Myocyte (in vitro differentiated cells): ENCODE measurements at regions not wholly inside any gene's neighbourhood (a gene's known extent, or its start where the extent isn't known, plus 50 kb on each side); places are given as distances from the start of the nearest gene placed in this dataset.
"Not testable (repeated sequence)": the region's sequence is repeated elsewhere in the genome, so short reads cannot be mapped to it uniquely, and the experiment has no call there.

ENCODE experiments used
- DNase-seq: peaks from one replicate; pipeline ENCODE4 v3.0.0-alpha.2; 2012; ENCODE audit warnings: low read depth

DNA sequence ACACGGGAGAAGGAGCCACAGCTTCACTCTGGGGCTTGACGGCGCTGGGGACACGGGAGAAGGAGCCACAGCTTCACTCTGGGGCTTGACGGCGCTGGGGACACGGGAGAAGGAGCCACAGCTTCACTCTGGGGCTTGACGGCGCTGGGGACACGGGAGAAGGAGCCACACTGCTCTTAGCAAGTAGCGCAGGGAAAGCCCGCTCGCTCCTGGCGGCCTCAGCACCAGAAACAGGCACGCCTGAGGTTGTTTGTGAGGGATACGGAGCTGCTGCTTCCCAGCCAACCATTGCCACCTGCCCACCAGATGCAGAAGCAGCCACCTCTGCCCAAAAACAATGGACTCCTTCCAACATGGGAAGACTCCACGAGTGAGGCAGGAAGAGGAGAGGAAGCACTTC is 244.0 kb upstream of the MGAT5 start:
- DNase-seq = not testable (repeated sequence)

DNA sequence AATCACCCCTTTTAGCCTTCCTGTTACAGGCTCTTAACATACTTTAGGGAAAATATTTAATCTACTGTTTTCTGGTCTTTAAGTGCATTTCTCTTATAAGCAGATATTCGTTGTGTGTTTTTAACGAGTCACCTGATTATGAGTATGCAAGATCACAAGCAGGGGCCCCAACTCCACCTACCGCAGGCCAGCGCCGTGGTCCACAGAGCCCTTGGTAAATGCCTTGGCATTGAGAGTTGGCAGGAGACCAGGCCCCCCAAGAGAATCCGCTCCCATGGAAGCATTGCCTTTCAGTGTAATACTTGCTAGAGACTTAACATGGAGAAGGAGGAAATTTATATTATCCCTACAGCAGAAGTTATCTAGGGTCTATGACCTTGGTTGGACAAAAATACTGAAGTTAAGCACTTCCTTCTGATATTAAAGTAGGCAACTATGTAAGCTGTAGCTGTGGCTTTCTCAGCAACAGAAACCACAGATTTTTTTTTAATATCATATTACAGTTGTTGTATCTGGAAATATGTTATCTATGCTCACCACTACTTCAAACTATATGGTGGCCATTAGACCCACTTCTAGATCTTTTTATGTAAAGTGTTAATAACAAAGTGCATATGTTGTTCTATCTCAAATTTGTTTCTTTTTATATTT is 241.8 kb upstream of the MGAT5 start:
- peak; percentile 5 for DNase-seq

DNA sequence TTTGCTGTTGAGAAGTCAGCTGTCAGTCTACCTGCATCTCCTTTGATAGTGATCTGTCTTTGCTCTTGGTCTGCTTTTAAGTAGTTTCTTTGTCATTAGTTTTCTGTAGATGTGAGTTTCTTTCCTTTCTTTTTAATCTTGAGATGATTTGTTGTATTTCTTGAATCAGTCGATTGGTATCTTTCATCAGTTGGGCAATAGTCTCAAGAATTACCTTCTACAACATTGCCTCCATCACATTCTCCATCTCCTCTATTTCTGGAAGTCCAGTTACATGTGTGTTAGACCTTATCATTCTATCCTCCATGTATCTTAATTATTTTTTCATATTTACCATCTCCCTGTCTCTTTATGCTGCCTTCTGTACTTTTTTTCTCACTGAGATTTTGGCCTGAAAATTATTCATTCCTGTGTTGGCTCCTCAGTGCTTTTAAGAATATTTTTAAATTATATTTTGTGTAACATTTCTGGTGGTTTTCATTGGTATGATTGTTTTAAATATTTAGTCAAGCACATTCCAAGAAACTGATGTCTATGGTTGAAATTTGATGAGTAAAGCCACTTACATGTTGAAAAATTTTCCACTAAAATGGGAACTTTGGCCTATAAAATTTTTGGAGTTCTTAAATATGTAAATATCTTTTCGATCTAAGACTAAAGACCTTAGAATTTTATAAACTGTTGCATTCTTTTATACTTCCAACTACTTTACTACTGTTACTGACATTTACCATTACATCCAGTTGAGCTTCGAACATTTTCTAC is 239.5 kb upstream of the MGAT5 start:
- no peak for DNase-seq

DNA sequence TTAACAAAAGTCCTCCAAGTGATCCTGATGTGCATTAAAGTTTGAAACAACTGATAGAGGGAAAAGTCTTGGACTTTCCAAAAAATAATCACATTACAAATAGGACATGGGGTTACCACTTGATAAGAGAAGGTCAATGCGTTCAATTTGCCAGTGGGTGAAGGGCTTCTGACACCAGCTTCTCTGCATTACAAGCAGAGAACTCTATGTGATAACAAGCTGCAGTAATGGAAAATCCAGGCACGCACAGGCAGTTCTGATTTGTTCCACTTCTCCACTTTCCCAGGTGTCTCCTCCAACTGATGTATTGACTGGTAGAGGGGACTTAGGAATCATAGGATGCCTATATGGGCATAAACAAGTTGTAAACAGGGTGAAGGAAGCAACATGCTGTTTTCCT is 234.0 kb upstream of the MGAT5 start:
- DNase-seq = no peak

DNA sequence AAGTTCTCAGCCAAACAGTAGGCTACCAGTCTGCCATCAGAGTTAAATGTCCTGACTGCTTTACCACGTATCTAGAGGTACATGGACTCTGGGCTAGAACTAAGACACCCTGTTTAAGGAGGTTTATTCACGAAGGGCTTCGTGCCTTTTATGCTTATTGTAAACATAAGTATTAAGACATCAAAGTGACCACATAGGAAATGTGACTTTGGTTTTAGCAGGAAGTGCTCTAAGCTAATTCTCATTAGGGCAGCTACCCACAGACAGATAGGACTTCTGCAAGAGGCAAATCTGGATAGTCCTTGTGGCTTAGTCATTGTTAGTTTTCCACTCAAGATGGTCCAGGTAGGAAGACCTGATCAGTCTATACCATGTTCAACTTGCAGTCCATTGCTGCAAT is 233.3 kb upstream of the MGAT5 start:
- DNase-seq = no peak

DNA sequence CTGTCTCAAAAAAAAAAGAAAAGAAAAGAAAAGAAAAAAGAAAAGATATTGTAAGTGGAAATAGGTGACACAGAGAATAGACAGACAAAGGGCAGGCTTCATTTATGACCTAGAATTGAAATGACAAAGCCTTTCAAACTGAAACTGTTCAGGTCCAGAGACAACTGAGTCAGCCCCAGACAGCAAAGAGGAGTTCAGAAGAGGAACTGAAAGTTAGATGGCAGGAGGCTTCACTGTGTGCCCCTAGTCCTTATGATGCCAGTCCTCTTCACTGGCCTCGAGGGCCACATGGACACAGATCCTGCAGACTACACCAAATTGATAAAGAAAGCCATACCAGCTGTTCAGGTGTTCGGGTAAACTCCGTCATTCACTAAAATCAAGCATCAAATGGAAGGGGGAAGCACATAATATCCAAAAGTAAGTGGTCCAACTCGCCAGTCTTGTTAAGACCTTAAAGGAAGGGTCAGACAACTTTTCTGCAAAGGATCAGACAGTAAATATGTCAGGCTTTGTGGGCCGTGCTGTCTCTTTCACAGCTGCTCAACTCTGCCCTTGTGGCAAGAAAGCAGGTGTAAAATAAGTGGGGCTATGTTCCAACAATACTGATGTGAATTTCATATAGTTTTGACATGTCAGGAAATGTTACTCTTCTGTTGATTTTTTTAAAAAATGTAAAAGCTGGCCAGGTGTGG is 231.9 kb upstream of the MGAT5 start:
- peak; percentile 3 for DNase-seq

DNA sequence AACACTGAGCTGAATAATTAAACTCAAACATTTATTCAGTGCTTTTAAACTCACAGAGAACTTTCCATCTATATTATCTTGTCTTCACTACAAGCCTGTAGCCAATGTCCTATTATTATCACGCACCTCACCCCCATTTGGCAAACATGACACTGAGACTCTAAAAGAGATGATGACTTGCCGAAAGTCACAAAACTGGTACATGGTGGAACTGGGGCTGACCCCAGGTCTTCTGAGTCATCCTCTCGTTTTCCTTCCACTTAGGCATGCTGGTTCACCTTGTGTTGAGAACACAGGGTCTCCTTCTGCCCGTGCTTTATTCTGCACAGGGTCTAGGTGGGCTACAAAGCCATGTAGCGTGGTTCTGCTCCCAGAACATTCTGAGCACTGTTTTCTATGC is 230.0 kb upstream of the MGAT5 start:
- DNase-seq = no peak

DNA sequence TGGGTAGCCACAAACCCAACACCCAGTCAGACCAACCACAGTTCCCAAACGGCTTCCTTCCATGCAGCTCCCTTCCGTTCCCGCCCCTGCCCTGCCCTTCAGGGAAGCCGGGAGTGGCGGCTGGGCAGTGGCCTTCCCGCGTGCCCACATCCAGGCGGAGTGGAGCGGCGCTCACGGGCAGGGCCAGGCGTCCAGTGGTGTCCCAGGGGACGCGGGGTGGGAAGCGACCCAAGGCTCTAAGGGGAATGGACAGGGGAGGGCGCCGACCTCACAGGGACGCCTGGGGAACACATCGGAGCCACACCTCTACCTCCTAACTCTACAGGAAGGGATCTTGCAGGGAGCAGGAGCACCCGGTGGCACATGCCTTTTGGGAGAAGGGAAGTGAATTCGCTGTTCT is 225.9 kb upstream of the MGAT5 start:
- DNase-seq = no peak

DNA sequence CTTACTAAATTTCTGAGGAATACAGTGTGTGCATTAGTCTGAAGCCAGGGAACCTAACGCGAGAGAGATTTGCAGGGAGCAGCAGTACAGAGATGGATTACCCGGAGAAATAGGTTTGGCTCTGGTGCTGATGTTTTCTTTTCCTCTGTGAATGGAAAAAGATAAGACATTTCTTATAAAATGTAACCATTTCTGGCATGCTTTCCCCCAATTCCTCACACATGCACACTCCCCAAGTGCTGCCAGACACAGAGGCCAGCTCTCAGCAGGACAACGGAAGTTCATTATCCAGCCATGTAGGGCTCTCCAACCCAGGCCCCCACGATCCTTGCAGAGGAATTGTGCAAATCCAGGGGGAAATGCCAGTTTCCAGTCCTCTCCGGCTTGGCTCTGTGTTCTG is 224.5 kb upstream of the MGAT5 start:
- no peak for DNase-seq

DNA sequence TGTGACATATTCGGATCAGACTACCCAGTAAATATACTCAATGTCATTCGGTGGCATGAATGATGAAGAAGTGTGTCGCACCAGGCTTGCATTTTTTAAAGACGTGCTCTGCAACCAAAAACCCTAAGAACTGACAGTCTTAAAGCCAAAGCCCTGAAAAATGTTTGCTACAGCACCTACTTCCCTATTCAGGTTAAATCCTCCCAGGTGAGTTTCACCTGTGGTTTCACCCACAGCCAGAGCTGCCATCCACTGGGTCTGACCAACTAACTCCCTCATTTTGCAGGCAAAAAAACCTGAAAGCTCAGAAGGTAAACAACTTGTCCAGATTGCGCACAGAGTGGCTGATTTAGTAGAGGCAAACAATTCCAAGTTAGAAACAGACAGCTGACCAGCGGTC is 222.3 kb upstream of the MGAT5 start:
- no peak for DNase-seq

DNA sequence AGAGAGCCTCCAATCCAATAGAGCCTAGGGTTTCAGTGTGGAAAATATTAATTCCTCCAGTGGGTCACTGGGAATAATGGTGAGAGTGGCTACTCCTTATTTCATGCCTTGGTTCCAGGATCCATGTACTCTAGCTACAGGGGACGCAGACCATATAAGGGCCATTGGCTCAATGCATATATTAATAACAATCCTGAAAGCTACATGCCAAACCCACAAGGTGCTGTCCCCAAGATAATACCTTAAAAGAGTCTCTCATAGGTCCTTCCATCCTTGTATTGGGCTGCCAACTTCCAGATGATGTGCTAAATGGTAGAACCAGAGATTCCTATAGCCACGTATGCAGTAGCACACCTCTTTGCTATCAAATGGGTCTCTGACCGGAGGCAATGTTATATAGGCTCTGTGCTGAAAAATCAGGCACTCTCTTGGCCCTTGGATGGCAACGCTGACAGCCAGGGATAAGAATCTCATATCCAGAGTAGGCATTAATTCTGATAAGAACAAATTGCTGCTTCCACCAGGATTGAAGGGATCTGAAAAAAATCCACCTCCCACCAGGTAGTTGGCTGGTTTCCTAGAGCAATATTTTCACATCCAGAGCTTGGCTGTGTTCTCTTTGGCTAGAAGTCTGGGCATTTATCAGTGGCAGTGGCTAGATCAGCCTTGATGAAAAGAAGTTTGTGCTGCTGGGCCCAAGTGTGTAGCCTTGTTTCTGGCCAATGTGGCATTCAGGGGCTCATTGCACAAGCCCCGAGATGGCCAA is 218.1 kb upstream of the MGAT5 start:
- DNase-seq = no peak

DNA sequence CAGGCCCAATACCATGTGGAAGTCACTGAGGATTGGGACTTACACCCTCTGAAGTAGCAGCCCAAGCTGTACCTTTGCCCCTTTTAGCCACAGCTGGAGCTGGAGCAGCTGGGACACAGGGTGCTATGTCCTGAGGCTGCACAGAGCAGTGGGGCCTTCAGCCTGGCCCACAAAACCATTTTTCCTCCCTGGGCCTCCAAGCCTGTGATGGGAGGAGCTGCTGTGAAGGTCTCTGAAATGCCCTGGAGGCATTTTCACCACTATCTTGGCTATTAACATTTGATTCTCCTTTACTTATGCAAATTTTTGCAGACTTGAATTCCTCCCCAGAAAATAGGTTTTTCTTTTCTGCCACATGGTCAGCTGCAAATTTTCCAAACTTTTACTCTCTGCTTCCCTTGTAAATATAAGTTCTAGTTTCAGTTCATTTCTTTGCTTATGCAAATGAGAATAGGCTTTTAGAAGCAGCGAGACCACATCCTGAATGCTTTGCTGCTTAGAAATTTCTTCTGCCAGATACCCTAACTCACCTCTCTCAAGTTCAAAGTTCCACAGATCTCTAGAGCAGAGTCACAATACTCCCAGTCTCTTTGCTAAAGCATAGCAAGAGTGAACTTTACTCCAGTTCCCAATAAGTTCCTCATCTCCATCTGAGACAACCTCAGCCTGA is 213.8 kb upstream of the MGAT5 start:
- no peak for DNase-seq

DNA sequence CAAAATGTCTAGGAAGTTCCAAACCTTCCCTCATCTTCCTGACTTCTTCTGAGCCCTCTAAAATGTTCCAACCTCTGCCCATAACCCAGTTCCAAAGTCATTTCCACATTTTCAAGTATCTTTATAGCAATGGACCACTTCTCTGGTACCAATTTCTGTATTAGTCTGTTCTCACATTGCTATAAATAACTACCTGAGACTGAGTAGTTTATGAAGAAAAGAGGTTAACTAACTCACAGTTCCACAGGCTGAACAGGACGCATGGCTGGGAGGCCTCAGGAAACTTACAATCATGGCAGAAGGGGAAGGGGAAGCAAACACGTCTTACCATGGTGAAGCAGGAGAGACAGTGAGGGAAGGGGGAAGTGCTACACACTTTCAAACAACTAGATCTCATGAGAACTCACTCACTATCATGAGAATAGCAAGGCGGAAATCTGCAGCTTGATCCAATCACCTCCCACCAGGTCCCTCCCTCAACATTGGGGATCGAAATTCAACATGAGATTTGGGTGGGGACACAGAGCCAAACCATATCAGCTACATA is 213.2 kb upstream of the MGAT5 start:
- DNase-seq = not testable (repeated sequence)

DNA sequence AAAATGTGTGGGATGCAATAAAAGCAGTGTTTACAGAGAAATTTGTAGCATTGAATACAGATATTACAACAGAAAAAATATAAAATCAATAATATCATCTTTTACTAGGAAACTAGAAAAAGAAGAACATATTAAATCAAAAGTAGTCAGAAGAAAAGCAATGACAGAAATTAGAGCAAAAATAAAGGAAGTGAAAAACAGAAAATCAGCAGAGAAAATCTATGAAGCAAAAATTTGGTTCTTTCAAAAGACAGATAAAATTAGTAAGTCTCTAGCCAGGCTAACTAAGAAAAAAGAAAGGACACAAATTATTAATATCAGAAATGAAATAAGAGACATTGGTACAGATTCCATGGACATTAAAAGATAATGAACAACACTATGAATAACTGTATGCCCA is 212.0 kb upstream of the MGAT5 start:
- no peak for DNase-seq

DNA sequence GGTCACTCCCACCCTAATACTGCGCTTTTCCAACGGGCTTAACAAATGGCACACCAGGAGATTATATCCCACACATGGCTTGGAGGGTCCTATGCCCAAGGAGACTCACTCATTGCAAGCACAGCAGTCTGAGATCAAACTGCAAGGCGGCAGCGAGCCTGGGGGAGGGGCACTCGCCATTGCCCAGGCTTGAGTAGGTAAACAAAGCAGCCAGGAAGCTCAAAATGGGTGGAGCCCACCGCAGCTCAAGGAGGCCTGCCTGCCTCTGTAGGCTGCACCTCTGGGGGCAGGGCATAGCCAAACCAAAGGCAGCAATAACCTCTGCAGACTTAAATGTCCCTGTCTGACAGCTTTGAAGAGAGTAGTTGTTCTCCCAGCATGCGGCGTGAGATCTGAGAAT is 210.8 kb upstream of the MGAT5 start:
- DNase-seq = not testable (repeated sequence)

DNA sequence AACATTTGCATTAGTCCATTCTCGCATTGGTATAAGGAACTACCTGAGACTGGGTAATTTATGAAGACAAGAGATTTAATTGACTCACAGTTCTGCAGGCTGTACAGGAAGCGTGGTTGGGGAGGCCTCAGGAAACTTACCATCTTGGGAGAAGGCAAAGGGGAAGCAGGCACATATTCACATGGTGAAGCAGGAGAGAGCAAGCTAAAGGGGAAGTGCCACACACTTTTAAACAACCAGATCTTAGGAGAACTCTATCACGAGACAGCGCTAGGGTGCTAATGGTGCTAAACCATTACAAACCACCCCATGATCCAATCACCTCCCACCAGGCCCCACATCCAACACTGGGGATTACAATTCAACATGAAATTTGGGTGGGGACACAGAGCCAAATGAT is 201.7 kb upstream of the MGAT5 start:
- no peak for DNase-seq

DNA sequence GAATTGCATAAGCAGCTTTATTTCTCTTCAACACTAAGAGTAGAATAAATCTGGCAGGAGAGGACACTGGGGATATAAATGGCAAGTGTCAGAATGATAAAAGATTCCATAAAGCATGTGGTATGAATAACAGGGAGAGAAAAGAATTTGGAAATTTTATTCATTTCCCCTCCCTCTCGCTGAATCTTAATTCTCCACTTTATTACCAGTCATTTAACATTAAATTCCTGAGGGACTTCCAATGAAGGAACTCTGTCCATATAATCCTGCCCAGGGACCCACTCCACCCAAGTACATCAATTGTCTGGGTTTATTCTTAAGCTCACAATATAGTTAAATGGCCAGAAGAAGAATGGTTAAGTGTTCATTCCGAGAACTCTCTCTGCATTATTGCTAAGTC is 197.7 kb upstream of the MGAT5 start:
- DNase-seq = no peak

DNA sequence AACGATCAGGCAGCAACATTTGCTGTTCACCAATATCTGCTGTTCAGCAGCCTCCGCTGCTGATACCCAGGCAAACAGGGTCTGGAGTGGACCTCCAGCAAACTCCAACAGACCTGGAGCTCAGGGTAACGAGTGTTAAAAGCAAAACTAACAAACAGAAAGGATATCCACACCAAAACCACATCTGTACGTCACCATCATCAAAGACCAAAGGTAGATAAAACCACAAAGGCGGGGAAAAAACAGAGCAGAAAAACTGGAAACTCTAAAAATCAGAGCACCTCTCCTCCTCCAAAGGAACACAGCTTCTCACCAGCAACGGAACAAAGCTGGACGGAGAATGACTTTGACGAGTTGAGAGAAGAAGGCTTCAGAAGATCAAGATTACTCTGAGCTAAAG is 192.8 kb upstream of the MGAT5 start:
- DNase-seq = not testable (repeated sequence)

DNA sequence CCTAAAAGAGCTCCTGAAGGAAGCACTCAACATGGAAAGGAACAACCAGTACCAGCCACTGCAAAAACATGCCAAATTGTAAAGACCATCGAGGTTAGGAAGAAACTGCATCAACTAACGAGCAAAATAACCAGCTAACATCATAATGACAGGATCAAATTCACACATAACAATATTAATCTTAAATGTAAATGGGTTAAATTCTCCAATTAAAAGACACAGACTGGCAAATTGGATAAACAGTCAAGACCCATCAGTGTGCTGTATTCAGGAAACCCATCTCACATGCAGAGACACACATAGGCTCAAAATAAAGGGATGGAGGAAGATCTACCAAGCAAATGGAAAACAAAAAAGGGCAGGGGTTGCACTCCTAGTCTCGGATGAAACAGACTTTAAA is 191.6 kb upstream of the MGAT5 start:
- not testable (repeated sequence) for DNase-seq

DNA sequence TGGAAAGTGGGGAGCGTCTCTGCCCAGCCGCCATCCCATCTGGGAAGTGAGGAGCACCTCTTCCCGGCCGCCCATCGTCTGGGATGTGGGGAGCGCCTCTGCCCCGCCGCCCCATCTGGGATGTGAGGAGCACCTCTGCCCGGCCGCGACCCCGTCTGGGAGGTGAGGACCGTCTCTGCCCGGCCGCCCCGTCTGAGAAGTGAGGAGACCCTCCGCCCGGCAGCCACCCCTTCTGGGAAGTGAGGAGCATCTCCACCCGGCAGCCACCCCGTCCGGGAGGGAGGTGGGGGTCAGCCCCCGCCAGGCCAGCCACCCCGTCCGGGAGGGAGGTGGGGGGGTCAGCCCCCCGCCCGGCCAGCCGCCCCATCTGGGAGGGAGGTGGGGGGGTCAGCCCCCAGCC is 190.0 kb upstream of the MGAT5 start:
- DNase-seq = not testable (repeated sequence)

DNA sequence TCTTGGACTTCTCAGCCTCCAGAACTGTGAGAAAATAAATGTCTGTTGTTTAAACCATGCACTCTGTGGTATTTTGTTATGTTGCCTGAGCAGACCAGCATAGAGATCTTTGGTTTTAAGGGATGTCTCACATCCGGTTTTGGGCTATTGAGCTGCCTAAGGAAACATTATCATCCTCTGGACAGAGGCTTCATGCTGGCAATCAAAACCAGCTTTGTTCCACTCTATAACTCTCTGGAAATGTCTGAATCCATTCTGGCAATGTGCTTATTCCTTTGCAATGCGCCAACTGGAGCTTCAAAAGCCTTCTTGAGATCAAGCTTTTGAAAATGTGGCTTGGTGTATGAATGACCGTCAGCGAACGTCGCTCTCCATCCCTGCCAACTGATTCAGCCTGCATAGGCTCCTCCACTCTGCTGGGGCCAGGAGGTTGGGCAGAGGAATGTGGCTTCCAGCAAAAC is 183.6 kb upstream of the MGAT5 start:
- no peak for DNase-seq
